ENCODE measurements at regions not wholly inside any gene's neighbourhood (a gene's known extent, or its start where the extent isn't known, plus 50 kb on each side); places are given as distances from the start of the nearest gene placed in this dataset.

GRCh38 chr11:21894492-21894891, 298.4 kb upstream of the ANO5 start:
- no peak for TF ChIP-seq CTCF (IDR thresholded peaks at IDR 0.05; ENCODE audit: control insufficient read depth, extremely low read depth, insufficient read depth)
- no peak overlapping the region for H3K4me3 ChIP-seq (ENCODE audit: low read depth, low read length)
- no peak for DNase-seq (ENCODE audit: low read depth)

GRCh38 chr11:21895686-21896085, 297.2 kb upstream of the ANO5 start:
- H3K4me3 ChIP-seq (ENCODE audit: low read depth, low read length): no peak overlapping the region
- no peak for TF ChIP-seq CTCF (IDR thresholded peaks at IDR 0.05; ENCODE audit: control insufficient read depth, extremely low read depth, insufficient read depth)
- no peak for DNase-seq (ENCODE audit: low read depth)

GRCh38 chr11:21896216-21896615, 296.7 kb upstream of the ANO5 start:
- no peak for TF ChIP-seq CTCF (IDR thresholded peaks at IDR 0.05; ENCODE audit: control insufficient read depth, extremely low read depth, insufficient read depth)
- DNase-seq (ENCODE audit: low read depth): no peak
- no peak overlapping the region for H3K4me3 ChIP-seq (ENCODE audit: low read depth, low read length)

- no peak for TF ChIP-seq CTCF (IDR thresholded peaks at IDR 0.05; ENCODE audit: control insufficient read depth, extremely low read depth, insufficient read depth)
- no peak overlapping the region for H3K4me3 ChIP-seq (ENCODE audit: low read depth, low read length)
- DNase-seq (ENCODE audit: low read depth): no peak
Measured at GRCh38 chr11:21896746-21897602, 295.9 kb upstream of the ANO5 start.

- no peak for DNase-seq (ENCODE audit: low read depth)
- no peak for TF ChIP-seq CTCF (IDR thresholded peaks at IDR 0.05; ENCODE audit: control insufficient read depth, extremely low read depth, insufficient read depth)
- H3K4me3 ChIP-seq (ENCODE audit: low read depth, low read length): no peak overlapping the region
Measured at GRCh38 chr11:21897752-21898151, 295.1 kb upstream of the ANO5 start.

GRCh38 chr11:21908211-21908610, 284.7 kb upstream of the ANO5 start:
- DNase-seq (ENCODE audit: low read depth): no peak
- H3K4me3 ChIP-seq (ENCODE audit: low read depth, low read length): no peak overlapping the region
- no peak for TF ChIP-seq CTCF (IDR thresholded peaks at IDR 0.05; ENCODE audit: control insufficient read depth, extremely low read depth, insufficient read depth)

GRCh38 chr11:21909145-21909544, 283.7 kb upstream of the ANO5 start:
- no peak for DNase-seq (ENCODE audit: low read depth)
- H3K4me3 ChIP-seq (ENCODE audit: low read depth, low read length): no peak overlapping the region
- TF ChIP-seq CTCF (IDR thresholded peaks at IDR 0.05; ENCODE audit: control insufficient read depth, extremely low read depth, insufficient read depth): no peak

Data from LNCaP clone FGC (cell line).